ENCODE measurements at regions not wholly inside any gene's neighbourhood (a gene's known extent, or its start where the extent isn't known, plus 50 kb on each side); places are given as distances from the start of the nearest gene placed in this dataset.

- DNase-seq (ENCODE audit: low read depth in 6 of 9, low spot score in 9 of 9) = no peak
- Histone ChIP-seq H3K4me1 (ENCODE audit: control insufficient read depth in 2 of 2, insufficient read depth in 2 of 2, low read length in 2 of 2) (no peaks in the 10 kb centered on the region), H3K36me3 (ENCODE audit: control insufficient read depth in 2 of 2, insufficient read depth in 2 of 2, low read length in 1 of 2) (no peaks in the 10 kb centered on the region), H3K4me3 (ENCODE audit: low read length in 2 of 2) (no peak overlapping the region), H3K9me3 (ENCODE audit: control insufficient read depth in 2 of 2, insufficient read depth in 1 of 2, low read length in 1 of 2) (no peaks in the 10 kb centered on the region), H3K27me3 (ENCODE audit: control insufficient read depth in 2 of 2, insufficient read depth in 1 of 2, low read length in 1 of 2) (no peaks in the 10 kb centered on the region), H3K27ac (ENCODE audit: low read depth in 1 of 2, low read length in 1 of 2) (no peak overlapping the region)
- 77% methylated on average over 2 of the region's 2 CpGs for WGBS
These were observed 280.1 kb upstream of the GRM7 start for GRCh38 chr3:6580808-6581207.

- H3K4me1 ChIP-seq (ENCODE audit: control insufficient read depth in 2 of 2, insufficient read depth in 2 of 2, low read length in 2 of 2) = no peaks in the 10 kb centered on the region
- H3K9me3 ChIP-seq (ENCODE audit: control insufficient read depth in 2 of 2, insufficient read depth in 1 of 2, low read length in 1 of 2) = no peaks in the 10 kb centered on the region
- DNase-seq (ENCODE audit: low read depth in 6 of 9, low spot score in 9 of 9) = no peak
- H3K4me3 ChIP-seq (ENCODE audit: low read length in 2 of 2) = no peak overlapping the region
- H3K36me3 ChIP-seq (ENCODE audit: control insufficient read depth in 2 of 2, insufficient read depth in 2 of 2, low read length in 1 of 2) = no peaks in the 10 kb centered on the region
- no peak overlapping the region for H3K27ac ChIP-seq (ENCODE audit: low read depth in 1 of 2, low read length in 1 of 2)
- 96% methylated on average over 11 of the region's 11 CpGs for WGBS
- no peaks in the 10 kb centered on the region for H3K27me3 ChIP-seq (ENCODE audit: control insufficient read depth in 2 of 2, insufficient read depth in 1 of 2, low read length in 1 of 2)
These were observed 275.6 kb upstream of the GRM7 start for GRCh38 chr3:6585360-6585759.

GRCh38 chr3:6600237-6600636 lies 260.7 kb upstream of the GRM7 start:
- Histone ChIP-seq H3K36me3 (ENCODE audit: control insufficient read depth in 2 of 2, insufficient read depth in 2 of 2, low read length in 1 of 2) (no peaks in the 10 kb centered on the region), H3K9me3 (ENCODE audit: control insufficient read depth in 2 of 2, insufficient read depth in 1 of 2, low read length in 1 of 2) (no peaks in the 10 kb centered on the region), H3K27me3 (ENCODE audit: control insufficient read depth in 2 of 2, insufficient read depth in 1 of 2, low read length in 1 of 2) (no peaks in the 10 kb centered on the region), H3K4me3 (ENCODE audit: low read length in 2 of 2) (no peak overlapping the region), H3K27ac (ENCODE audit: low read depth in 1 of 2, low read length in 1 of 2) (no peak overlapping the region), H3K4me1 (ENCODE audit: control insufficient read depth in 2 of 2, insufficient read depth in 2 of 2, low read length in 2 of 2) (no peaks in the 10 kb centered on the region)
- no peak for DNase-seq (ENCODE audit: low read depth in 6 of 9, low spot score in 9 of 9)
- 96% methylated on average over 2 of the region's 2 CpGs for WGBS

- DNase-seq (ENCODE audit: low read depth in 6 of 9, low spot score in 9 of 9) = no peak
- no peak overlapping the region for H3K27ac ChIP-seq (ENCODE audit: low read depth in 1 of 2, low read length in 1 of 2)
- no peak overlapping the region for H3K4me3 ChIP-seq (ENCODE audit: low read length in 2 of 2)
- no peaks in the 10 kb centered on the region for H3K9me3 ChIP-seq (ENCODE audit: control insufficient read depth in 2 of 2, insufficient read depth in 1 of 2, low read length in 1 of 2)
- H3K27me3 ChIP-seq (ENCODE audit: control insufficient read depth in 2 of 2, insufficient read depth in 1 of 2, low read length in 1 of 2) = no peaks in the 10 kb centered on the region
- 84% methylated on average over 4 of the region's 4 CpGs for WGBS
- H3K36me3 ChIP-seq (ENCODE audit: control insufficient read depth in 2 of 2, insufficient read depth in 2 of 2, low read length in 1 of 2) = no peaks in the 10 kb centered on the region
- H3K4me1 ChIP-seq (ENCODE audit: control insufficient read depth in 2 of 2, insufficient read depth in 2 of 2, low read length in 2 of 2) = no peaks in the 10 kb centered on the region
These were observed 259.5 kb upstream of the GRM7 start for GRCh38 chr3:6601374-6601773.

GRCh38 chr3:6602329-6602728 lies 258.6 kb upstream of the GRM7 start:
- DNase-seq (ENCODE audit: low read depth in 6 of 9, low spot score in 9 of 9) = no peak
- Histone ChIP-seq H3K9me3 (ENCODE audit: control insufficient read depth in 2 of 2, insufficient read depth in 1 of 2, low read length in 1 of 2) (no peaks in the 10 kb centered on the region), H3K36me3 (ENCODE audit: control insufficient read depth in 2 of 2, insufficient read depth in 2 of 2, low read length in 1 of 2) (no peaks in the 10 kb centered on the region), H3K4me3 (ENCODE audit: low read length in 2 of 2) (no peak overlapping the region), H3K27me3 (ENCODE audit: control insufficient read depth in 2 of 2, insufficient read depth in 1 of 2, low read length in 1 of 2) (no peaks in the 10 kb centered on the region), H3K27ac (ENCODE audit: low read depth in 1 of 2, low read length in 1 of 2) (no peak overlapping the region), H3K4me1 (ENCODE audit: control insufficient read depth in 2 of 2, insufficient read depth in 2 of 2, low read length in 2 of 2) (no peaks in the 10 kb centered on the region)

- 80% methylated on average over 3 of the region's 3 CpGs for WGBS
These were observed 255.7 kb upstream of the GRM7 start for GRCh38 chr3:6605227-6605626.

GRCh38 chr3:6608843-6609242 lies 252.1 kb upstream of the GRM7 start:
- no peak for DNase-seq (ENCODE audit: low read depth in 6 of 9, low spot score in 9 of 9)
- Histone ChIP-seq H3K27me3 (ENCODE audit: control insufficient read depth in 2 of 2, insufficient read depth in 1 of 2, low read length in 1 of 2) (no peaks in the 10 kb centered on the region), H3K9me3 (ENCODE audit: control insufficient read depth in 2 of 2, insufficient read depth in 1 of 2, low read length in 1 of 2) (no peaks in the 10 kb centered on the region), H3K27ac (ENCODE audit: low read depth in 1 of 2, low read length in 1 of 2) (no peak overlapping the region), H3K4me3 (ENCODE audit: low read length in 2 of 2) (no peak overlapping the region), H3K4me1 (ENCODE audit: control insufficient read depth in 2 of 2, insufficient read depth in 2 of 2, low read length in 2 of 2) (no peaks in the 10 kb centered on the region), H3K36me3 (ENCODE audit: control insufficient read depth in 2 of 2, insufficient read depth in 2 of 2, low read length in 1 of 2) (no peaks in the 10 kb centered on the region)
- 89% methylated on average over 4 of the region's 4 CpGs for WGBS

More at GRCh38 chr3:6605227-6605626, 255.7 kb upstream of the GRM7 start:
- DNase-seq (ENCODE audit: low read depth in 6 of 9, low spot score in 9 of 9) = no peak
- H3K27me3 ChIP-seq (ENCODE audit: control insufficient read depth in 2 of 2, insufficient read depth in 1 of 2, low read length in 1 of 2) = no peaks in the 10 kb centered on the region
- no peak overlapping the region for H3K27ac ChIP-seq (ENCODE audit: low read depth in 1 of 2, low read length in 1 of 2)
- H3K4me1 ChIP-seq (ENCODE audit: control insufficient read depth in 2 of 2, insufficient read depth in 2 of 2, low read length in 2 of 2) = no peaks in the 10 kb centered on the region
- H3K36me3 ChIP-seq (ENCODE audit: control insufficient read depth in 2 of 2, insufficient read depth in 2 of 2, low read length in 1 of 2) = no peaks in the 10 kb centered on the region
- no peaks in the 10 kb centered on the region for H3K9me3 ChIP-seq (ENCODE audit: control insufficient read depth in 2 of 2, insufficient read depth in 1 of 2, low read length in 1 of 2)
- no peak overlapping the region for H3K4me3 ChIP-seq (ENCODE audit: low read length in 2 of 2)

GRCh38 chr3:6612034-6612616 lies 248.8 kb upstream of the GRM7 start:
- DNase-seq (ENCODE audit: low read depth in 6 of 9, low spot score in 9 of 9) = no peak
- Histone ChIP-seq H3K27me3 (ENCODE audit: control insufficient read depth in 2 of 2, insufficient read depth in 1 of 2, low read length in 1 of 2) (no peaks in the 10 kb centered on the region), H3K4me1 (ENCODE audit: control insufficient read depth in 2 of 2, insufficient read depth in 2 of 2, low read length in 2 of 2) (no peaks in the 10 kb centered on the region), H3K36me3 (ENCODE audit: control insufficient read depth in 2 of 2, insufficient read depth in 2 of 2, low read length in 1 of 2) (no peaks in the 10 kb centered on the region), H3K27ac (ENCODE audit: low read depth in 1 of 2, low read length in 1 of 2) (no peak overlapping the region), H3K4me3 (ENCODE audit: low read length in 2 of 2) (no peak overlapping the region), H3K9me3 (ENCODE audit: control insufficient read depth in 2 of 2, insufficient read depth in 1 of 2, low read length in 1 of 2) (no peaks in the 10 kb centered on the region)
- 91% methylated on average over 4 of the region's 4 CpGs for WGBS

- WGBS = 92% methylated on average over 2 of the region's 2 CpGs
- H3K9me3 ChIP-seq (ENCODE audit: control insufficient read depth in 2 of 2, insufficient read depth in 1 of 2, low read length in 1 of 2) = no peaks in the 10 kb centered on the region
- H3K4me1 ChIP-seq (ENCODE audit: control insufficient read depth in 2 of 2, insufficient read depth in 2 of 2, low read length in 2 of 2) = no peaks in the 10 kb centered on the region
- no peak overlapping the region for H3K27ac ChIP-seq (ENCODE audit: low read depth in 1 of 2, low read length in 1 of 2)
- no peak for DNase-seq (ENCODE audit: low read depth in 6 of 9, low spot score in 9 of 9)
- no peaks in the 10 kb centered on the region for H3K27me3 ChIP-seq (ENCODE audit: control insufficient read depth in 2 of 2, insufficient read depth in 1 of 2, low read length in 1 of 2)
- H3K4me3 ChIP-seq (ENCODE audit: low read length in 2 of 2) = no peak overlapping the region
- no peaks in the 10 kb centered on the region for H3K36me3 ChIP-seq (ENCODE audit: control insufficient read depth in 2 of 2, insufficient read depth in 2 of 2, low read length in 1 of 2)
These were observed 238.7 kb upstream of the GRM7 start for GRCh38 chr3:6622260-6622659.

GRCh38 chr3:6622712-6623111 lies 238.2 kb upstream of the GRM7 start:
- no peaks in the 10 kb centered on the region for H3K36me3 ChIP-seq (ENCODE audit: control insufficient read depth in 2 of 2, insufficient read depth in 2 of 2, low read length in 1 of 2)
- 83% methylated on average over 1 of the region's 1 CpG for WGBS
- no peak overlapping the region for H3K27ac ChIP-seq (ENCODE audit: low read depth in 1 of 2, low read length in 1 of 2)
- no peaks in the 10 kb centered on the region for H3K27me3 ChIP-seq (ENCODE audit: control insufficient read depth in 2 of 2, insufficient read depth in 1 of 2, low read length in 1 of 2)
- H3K4me3 ChIP-seq (ENCODE audit: low read length in 2 of 2) = no peak overlapping the region
- H3K4me1 ChIP-seq (ENCODE audit: control insufficient read depth in 2 of 2, insufficient read depth in 2 of 2, low read length in 2 of 2) = no peaks in the 10 kb centered on the region
- no peak for DNase-seq (ENCODE audit: low read depth in 6 of 9, low spot score in 9 of 9)
- H3K9me3 ChIP-seq (ENCODE audit: control insufficient read depth in 2 of 2, insufficient read depth in 1 of 2, low read length in 1 of 2) = no peaks in the 10 kb centered on the region
